H9 (cell line): ENCODE measurements at regions not wholly inside any gene's neighbourhood (a gene's known extent, or its start where the extent isn't known, plus 50 kb on each side); places are given as distances from the start of the nearest gene placed in this dataset.

ENCODE experiments used
- DNase-seq: peaks from one replicate; pipeline ENCODE4 v3.0.0-alpha.2; 2017
- H2AFZ ChIP-seq: one replicate; pipeline ENCODE4 v1.6.1; 2013; ENCODE audit warnings: mild to moderate bottlenecking, low read length, control low read depth, moderate library complexity
- H2AK5ac ChIP-seq: 2 replicates; pipeline ENCODE4 v1.6.1; 2013; ENCODE audit warnings: low read length, control low read depth, mixed read lengths; ENCODE audit not compliant: insufficient read length
- H2BK120ac ChIP-seq: one replicate; pipeline ENCODE4 v1.6.1; 2013; ENCODE audit warnings: low read depth, mild to moderate bottlenecking, low read length, control low read depth, inconsistent platforms; ENCODE audit not compliant: poor library complexity, severe bottlenecking
- H2BK12ac ChIP-seq: 2 replicates; pipeline ENCODE4 v1.6.1; 2013; ENCODE audit warnings: low read length, control low read depth, mixed read lengths, low read depth; ENCODE audit not compliant: insufficient read length
- H2BK15ac ChIP-seq: 2 replicates; pipeline ENCODE4 v1.6.1; 2013; ENCODE audit warnings: low read depth, low read length, control low read depth
- H2BK20ac ChIP-seq: one replicate; pipeline ENCODE4 v1.6.1; 2013; ENCODE audit warnings: low read depth, mild to moderate bottlenecking, low read length, control low read depth, inconsistent platforms; ENCODE audit not compliant: poor library complexity, severe bottlenecking
- H2BK5ac ChIP-seq: 2 replicates; pipeline ENCODE4 v1.6.1; 2013; ENCODE audit warnings: low read length, control low read depth, mixed read lengths; ENCODE audit not compliant: insufficient read length
- H3K14ac ChIP-seq: 2 replicates; pipeline ENCODE4 v1.6.1; 2013; ENCODE audit warnings: low read length, control low read depth; ENCODE audit not compliant: insufficient read depth
- H3K18ac ChIP-seq: 2 replicates; pipeline ENCODE4 v1.6.1; 2013; ENCODE audit warnings: low read depth, mild to moderate bottlenecking, mixed read lengths, low read length, control low read depth; ENCODE audit not compliant: insufficient read length
- H3K23ac ChIP-seq: 2 replicates; pipeline ENCODE4 v1.6.1; 2013; ENCODE audit warnings: low read length, control low read depth, mixed read lengths, low read depth; ENCODE audit not compliant: insufficient read length
- H3K23me2 ChIP-seq: 2 replicates; pipeline ENCODE4 v1.6.1; 2013; ENCODE audit warnings: low read depth, mild to moderate bottlenecking, mixed read lengths, low read length, control low read depth; ENCODE audit not compliant: insufficient read length, poor library complexity, severe bottlenecking
- H3K27ac ChIP-seq: 2 replicates; pipeline ENCODE4 v1.5.1; 2013; ENCODE audit warnings: low read length, control low read depth, mixed read lengths, low read depth; ENCODE audit not compliant: insufficient read length
- H3K27me3 ChIP-seq: 2 replicates; pipeline ENCODE4 v1.6.1; 2013; ENCODE audit warnings: low read length, control low read depth, inconsistent platforms; ENCODE audit not compliant: insufficient read depth
- H3K4ac ChIP-seq: 2 replicates; pipeline ENCODE4 v1.6.1; 2013; ENCODE audit warnings: low read depth, mild to moderate bottlenecking, control low read depth, inconsistent platforms, low read length, moderate library complexity
- H3K4me1 ChIP-seq: 2 replicates; pipeline ENCODE4 v1.6.1; 2013; ENCODE audit warnings: low read length, control low read depth, inconsistent platforms; ENCODE audit not compliant: insufficient read depth
- H3K4me2 ChIP-seq: 2 replicates; pipeline ENCODE4 v1.6.1; 2013; ENCODE audit warnings: low read length, control low read depth, mixed read lengths; ENCODE audit not compliant: insufficient read length, insufficient read depth
- H3K56ac ChIP-seq: 2 replicates; pipeline ENCODE4 v1.6.1; 2013; ENCODE audit warnings: low read depth, mild to moderate bottlenecking, mixed read lengths, low read length, control low read depth; ENCODE audit not compliant: insufficient read length
- H3K79me1 ChIP-seq: 2 replicates; pipeline ENCODE4 v1.6.1; 2013; ENCODE audit warnings: low read depth, mild to moderate bottlenecking, moderate library complexity, low read length, control low read depth, inconsistent platforms; ENCODE audit not compliant: insufficient read depth, poor library complexity, severe bottlenecking
- H3K79me2 ChIP-seq: 2 replicates; pipeline ENCODE4 v1.6.1; 2013; ENCODE audit warnings: low read length, control low read depth, inconsistent platforms; ENCODE audit not compliant: insufficient read depth
- H3K9ac ChIP-seq: 2 replicates; pipeline ENCODE4 v1.6.1; 2013; ENCODE audit warnings: low read length, control low read depth, mixed read lengths; ENCODE audit not compliant: insufficient read length; ENCODE audit errors: extremely low read depth
- H3K9me3 ChIP-seq: one replicate; pipeline ENCODE4 v1.6.1; 2013; ENCODE audit warnings: low read depth, low read length, inconsistent platforms; ENCODE audit not compliant: control insufficient read depth
- H3T11ph ChIP-seq: one replicate; pipeline ENCODE4 v1.6.1; 2013; ENCODE audit warnings: mild to moderate bottlenecking, low read length, control low read depth, inconsistent platforms
- H4K20me1 ChIP-seq: one replicate; pipeline ENCODE4 v1.6.1; 2013; ENCODE audit not compliant: control insufficient read depth, insufficient read length, insufficient read depth
- H4K5ac ChIP-seq: 2 replicates; pipeline ENCODE4 v1.6.1; 2013; ENCODE audit warnings: low read depth, mild to moderate bottlenecking, mixed read lengths, low read length, control low read depth; ENCODE audit not compliant: insufficient read length
- H4K8ac ChIP-seq: replicated peaks from 2 replicates; pipeline ENCODE4 v1.6.1; 2013; ENCODE audit warnings: low read length, control low read depth, mixed read lengths, low read depth; ENCODE audit not compliant: insufficient read length
- H4K91ac ChIP-seq: 2 replicates; pipeline ENCODE4 v1.6.1; 2013; ENCODE audit warnings: low read depth, mild to moderate bottlenecking, moderate library complexity, mixed read lengths, low read length, control low read depth; ENCODE audit not compliant: insufficient read length
- H3K27ac Mint-ChIP-seq, 3 experiments: 2 replicates in 2 of 3; 3 replicates in 1 of 3; pipeline ENCODE4 v1.8.0; 2020 to 2021; ENCODE audit warnings: mixed read lengths in 3 of 3, mild to moderate bottlenecking in 1 of 3, moderate library complexity in 1 of 3
- H3K27me3 Mint-ChIP-seq: 2 replicates; pipeline ENCODE4 v1.8.0; 2021; ENCODE audit warnings: low read depth, mild to moderate bottlenecking, moderate library complexity, mixed read lengths
- H3K36me3 Mint-ChIP-seq, 3 experiments: 2 replicates in 2 of 3; 3 replicates in 1 of 3; pipeline ENCODE4 v1.8.0; 2020 to 2021; ENCODE audit warnings: low read depth in 3 of 3, mixed read lengths in 3 of 3; ENCODE audit not compliant: insufficient read depth in 1 of 3
- H3K4me1 Mint-ChIP-seq, 2 experiments: 2 replicates each; pipeline ENCODE4 v1.8.0; 2020; ENCODE audit warnings: mixed read lengths in 2 of 2
- H3K4me3 Mint-ChIP-seq, 2 experiments: 2 replicates in 1 of 2; 3 replicates in 1 of 2; pipeline ENCODE4 v1.8.0; 2020 to 2021; ENCODE audit warnings: mild to moderate bottlenecking in 2 of 2, mixed read lengths in 2 of 2, moderate library complexity in 1 of 2
- H3K9me3 Mint-ChIP-seq, 2 experiments: 2 replicates in 1 of 2; 3 replicates in 1 of 2; pipeline ENCODE4 v1.8.0; 2020; ENCODE audit warnings: mild to moderate bottlenecking in 2 of 2, mixed read lengths in 2 of 2, moderate library complexity in 1 of 2
- CTCF ChIP-seq: fragments of 200-600 bp; sonication (generic); conservative IDR thresholded peaks from 3 replicates; pipeline ENCODE4 v1.8.0; 2021; ENCODE audit warnings: antibody characterized with exemption, mild to moderate bottlenecking
- WGBS: extraction: QIAGEN DNeasy Blood & Tissue Kit; methylation state at CpG from one replicate; pipeline ENCODE4 v1.1.7; 2013; ENCODE audit warnings: missing lambda C conversion rate, low lambda C conversion rate, mixed read lengths; ENCODE audit not compliant: insufficient read length; ENCODE audit errors: extremely low coverage; 5-methylcytosine and 5-hydroxymethylcytosine counted together

DNA sequence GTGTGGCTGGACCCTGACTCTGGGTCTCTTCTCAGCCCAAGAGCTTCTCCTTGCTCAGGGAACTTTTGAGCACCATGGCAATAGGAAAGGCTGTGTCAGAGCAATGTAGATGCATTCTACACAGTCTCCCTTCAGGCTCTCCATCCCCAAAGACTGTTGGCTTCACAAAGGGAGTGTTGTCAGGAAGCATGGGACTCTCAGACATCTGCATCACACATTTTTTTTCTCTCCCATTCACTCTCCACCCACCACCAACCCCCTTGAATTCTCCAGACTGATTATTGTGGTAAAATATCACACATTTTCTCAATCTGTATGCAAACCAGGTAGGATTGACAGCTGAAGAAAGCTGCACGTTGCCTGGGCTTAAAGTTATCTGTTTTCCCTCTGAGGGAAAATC is 105.4 kb upstream of the WARS2 start:
- no peak for TF ChIP-seq CTCF
- H3K14ac ChIP-seq: no peak overlapping the region
- H3K27ac Mint-ChIP-seq: peak overlapping the region in 1 of 3 experiments; percentile 4; a peak in 1 of 7 replicates

More for the DNA sequence above, 105.4 kb upstream of the WARS2 start:
- H4K5ac ChIP-seq: no peak overlapping the region
- H3K23me2 ChIP-seq: no peaks in the 10 kb centered on the region
- no peak overlapping the region for H2BK120ac ChIP-seq
- H3K18ac ChIP-seq: no peak overlapping the region
- no peaks in the 10 kb centered on the region for H3K79me2 ChIP-seq
- no peak overlapping the region for H2BK5ac ChIP-seq
- H3K27ac ChIP-seq: no peak overlapping the region
- no peak overlapping the region for H3K4ac ChIP-seq
- H3K9ac ChIP-seq: no peak overlapping the region
- no CpG with 5 or more reads among the region's 1 CpG for WGBS
- H3K4me1 ChIP-seq: no peaks in the 10 kb centered on the region
- H2BK20ac ChIP-seq: no peak overlapping the region
- no peak overlapping the region for H3T11ph ChIP-seq
- no peak overlapping the region for H4K91ac ChIP-seq
- H2BK15ac ChIP-seq: no peak overlapping the region
- no peaks in the 10 kb centered on the region for H3K27me3 ChIP-seq
- Mint-ChIP-seq H3K4me3 (no peak overlapping the region), H3K27me3 (no peaks in the 10 kb centered on the region), H3K9me3 (no peaks in the 10 kb centered on the region), H3K36me3 (no peaks in the 10 kb centered on the region), H3K4me1 (peaks cover 0 to 3% of the 10 kb centered on the region in 2 experiments; a peak in 1 of 4 replicates)
- no peak overlapping the region for H2AK5ac ChIP-seq
- no peak overlapping the region for H3K23ac ChIP-seq
- no peaks in the 10 kb centered on the region for H3K9me3 ChIP-seq
- H4K20me1 ChIP-seq: no peaks in the 10 kb centered on the region
- no peak overlapping the region for H3K4me2 ChIP-seq
- H2AFZ ChIP-seq: no peak overlapping the region
- H3K79me1 ChIP-seq: no peaks in the 10 kb centered on the region
- H3K56ac ChIP-seq: no peak overlapping the region
- no peak for DNase-seq
- no peak overlapping the region for H2BK12ac ChIP-seq
- no peak overlapping the region for H4K8ac ChIP-seq
